SU-DHL-6 (cell line): ENCODE measurements at regions not wholly inside any gene's neighbourhood (a gene's known extent, or its start where the extent isn't known, plus 50 kb on each side); places are given as distances from the start of the nearest gene placed in this dataset.

Source experiments
- H2AFZ ChIP-seq: fragments of 200-600 bp; sonication (generic); 2 replicates; pipeline ENCODE4 v1.6.1; 2014; ENCODE audit warnings: low read depth, mild to moderate bottlenecking, moderate library complexity, mixed read lengths, antibody characterized with exemption, low read length; ENCODE audit not compliant: severe bottlenecking
- H3F3A ChIP-seq: fragments of 200-600 bp; shearing (Covaris generic); 2 replicates; pipeline ENCODE4 v1.6.0; 2016; ENCODE audit warnings: antibody characterized with exemption, mild to moderate bottlenecking; ENCODE audit not compliant: insufficient read depth
- H3K27ac ChIP-seq: fragments of 200-600 bp; sonication (generic); 2 replicates; pipeline ENCODE4 v1.5.1; 2016; ENCODE audit warnings: low read depth, mild to moderate bottlenecking, low read length, moderate library complexity, mixed read lengths
- H3K27me3 ChIP-seq: fragments of 200-600 bp; sonication (generic), shearing (Covaris generic); 2 replicates; pipeline ENCODE4 v1.6.0; 2014; ENCODE audit warnings: mild to moderate bottlenecking, low read length
- H3K36me3 ChIP-seq: fragments of 200-600 bp; sonication (generic); 2 replicates; pipeline ENCODE4 v1.6.1; 2014; ENCODE audit warnings: mild to moderate bottlenecking, low read length, mixed read lengths
- H3K4me2 ChIP-seq: fragments of 300-600, 200-600 bp; shearing (Covaris generic), sonication (generic); 2 replicates; pipeline ENCODE4 v1.6.0; 2014; ENCODE audit warnings: low read length, low read depth, mild to moderate bottlenecking; ENCODE audit not compliant: poor library complexity, severe bottlenecking
- H3K4me3 ChIP-seq: fragments of 200-600 bp; sonication (generic); 2 replicates; pipeline ENCODE4 v1.5.1; 2014; ENCODE audit warnings: antibody characterized with exemption, low read length, mild to moderate bottlenecking, mixed read lengths; ENCODE audit not compliant: insufficient read depth, poor library complexity, severe bottlenecking
- H3K79me2 ChIP-seq: fragments of 200-600 bp; sonication (generic); 2 replicates; pipeline ENCODE4 v1.6.1; 2014; ENCODE audit warnings: mild to moderate bottlenecking, low read length, moderate library complexity; ENCODE audit not compliant: insufficient read depth
- H3K9ac ChIP-seq: fragments of 200-600 bp; sonication (generic); 2 replicates; pipeline ENCODE4 v1.7.0; 2014; ENCODE audit warnings: mild to moderate bottlenecking, low read length
- H3K9me2 ChIP-seq: fragments of 200-600 bp; sonication (generic); replicated peaks from 2 replicates; pipeline ENCODE4 v1.6.1; 2014; ENCODE audit warnings: low read length; ENCODE audit not compliant: insufficient read depth
- H3K9me3 ChIP-seq: fragments of 200-600 bp; sonication (generic); 2 replicates; pipeline ENCODE4 v1.6.1; 2014; ENCODE audit warnings: low read length, mixed read lengths; ENCODE audit not compliant: insufficient read depth
- H4K20me1 ChIP-seq: fragments of 200-600 bp; sonication (generic); 2 replicates; pipeline ENCODE4 v1.6.1; 2014; ENCODE audit warnings: low read depth, mild to moderate bottlenecking, antibody characterized with exemption, low read length, moderate library complexity, mixed read lengths
- EZH2phosphoT487 ChIP-seq: fragments of 200-600 bp; sonication (generic), shearing (Covaris generic); conservative IDR thresholded peaks from 2 replicates; pipeline ENCODE4 v1.6.1; 2018; ENCODE audit warnings: mild to moderate bottlenecking, antibody characterized with exemption, low read length, moderate library complexity, mixed read lengths
- TF ChIP-seq, protein P1 (sequence below): fragments of 200-600 bp; sonication (generic); IDR thresholded peaks from one replicate; pipeline ENCODE4 v1.5.1; 2017; ENCODE audit warnings: antibody characterized with exemption, mild to moderate bottlenecking, low read length, moderate library complexity; ENCODE audit not compliant: insufficient read depth, poor library complexity, severe bottlenecking

DNA sequence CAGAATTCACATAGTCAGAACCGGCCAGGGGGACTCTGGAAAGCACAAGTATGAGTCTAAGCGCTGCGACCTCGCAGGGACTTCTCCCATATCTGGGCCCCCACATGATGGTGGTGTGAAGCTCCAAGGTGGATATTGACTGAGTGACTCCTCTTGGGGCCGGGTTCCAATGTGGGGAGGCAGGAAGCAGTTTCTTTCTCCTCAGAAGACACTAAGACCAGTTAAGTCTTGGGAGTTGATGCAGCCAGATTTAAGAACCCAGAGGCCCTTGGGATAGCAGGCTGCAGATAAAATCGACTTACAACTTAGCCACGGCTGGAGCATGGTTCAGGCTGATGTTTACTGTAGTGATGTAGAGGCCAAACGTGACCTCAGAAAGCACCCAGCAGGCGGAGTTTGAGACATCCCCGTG lies 55.4 kb upstream of the KLF13 start:
- Histone ChIP-seq H3K9ac (no peak overlapping the region), H4K20me1 (no peaks in the 10 kb centered on the region), H3K4me3 (no peak overlapping the region), H3K9me3 (no peaks in the 10 kb centered on the region), H3K79me2 (no peaks in the 10 kb centered on the region), H3F3A (peaks cover 8% of the 10 kb centered on the region), H3K9me2 (no peaks in the 10 kb centered on the region), H3K4me2 (no peak overlapping the region), H3K36me3 (no peaks in the 10 kb centered on the region), H2AFZ (no peak overlapping the region), H3K27ac (no peak overlapping the region), H3K27me3 (no peaks in the 10 kb centered on the region)
- TF ChIP-seq EZH2phosphoT487, result no peak
- TF ChIP-seq, protein P1, sequence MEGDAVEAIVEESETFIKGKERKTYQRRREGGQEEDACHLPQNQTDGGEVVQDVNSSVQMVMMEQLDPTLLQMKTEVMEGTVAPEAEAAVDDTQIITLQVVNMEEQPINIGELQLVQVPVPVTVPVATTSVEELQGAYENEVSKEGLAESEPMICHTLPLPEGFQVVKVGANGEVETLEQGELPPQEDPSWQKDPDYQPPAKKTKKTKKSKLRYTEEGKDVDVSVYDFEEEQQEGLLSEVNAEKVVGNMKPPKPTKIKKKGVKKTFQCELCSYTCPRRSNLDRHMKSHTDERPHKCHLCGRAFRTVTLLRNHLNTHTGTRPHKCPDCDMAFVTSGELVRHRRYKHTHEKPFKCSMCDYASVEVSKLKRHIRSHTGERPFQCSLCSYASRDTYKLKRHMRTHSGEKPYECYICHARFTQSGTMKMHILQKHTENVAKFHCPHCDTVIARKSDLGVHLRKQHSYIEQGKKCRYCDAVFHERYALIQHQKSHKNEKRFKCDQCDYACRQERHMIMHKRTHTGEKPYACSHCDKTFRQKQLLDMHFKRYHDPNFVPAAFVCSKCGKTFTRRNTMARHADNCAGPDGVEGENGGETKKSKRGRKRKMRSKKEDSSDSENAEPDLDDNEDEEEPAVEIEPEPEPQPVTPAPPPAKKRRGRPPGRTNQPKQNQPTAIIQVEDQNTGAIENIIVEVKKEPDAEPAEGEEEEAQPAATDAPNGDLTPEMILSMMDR, result no peak

DNA sequence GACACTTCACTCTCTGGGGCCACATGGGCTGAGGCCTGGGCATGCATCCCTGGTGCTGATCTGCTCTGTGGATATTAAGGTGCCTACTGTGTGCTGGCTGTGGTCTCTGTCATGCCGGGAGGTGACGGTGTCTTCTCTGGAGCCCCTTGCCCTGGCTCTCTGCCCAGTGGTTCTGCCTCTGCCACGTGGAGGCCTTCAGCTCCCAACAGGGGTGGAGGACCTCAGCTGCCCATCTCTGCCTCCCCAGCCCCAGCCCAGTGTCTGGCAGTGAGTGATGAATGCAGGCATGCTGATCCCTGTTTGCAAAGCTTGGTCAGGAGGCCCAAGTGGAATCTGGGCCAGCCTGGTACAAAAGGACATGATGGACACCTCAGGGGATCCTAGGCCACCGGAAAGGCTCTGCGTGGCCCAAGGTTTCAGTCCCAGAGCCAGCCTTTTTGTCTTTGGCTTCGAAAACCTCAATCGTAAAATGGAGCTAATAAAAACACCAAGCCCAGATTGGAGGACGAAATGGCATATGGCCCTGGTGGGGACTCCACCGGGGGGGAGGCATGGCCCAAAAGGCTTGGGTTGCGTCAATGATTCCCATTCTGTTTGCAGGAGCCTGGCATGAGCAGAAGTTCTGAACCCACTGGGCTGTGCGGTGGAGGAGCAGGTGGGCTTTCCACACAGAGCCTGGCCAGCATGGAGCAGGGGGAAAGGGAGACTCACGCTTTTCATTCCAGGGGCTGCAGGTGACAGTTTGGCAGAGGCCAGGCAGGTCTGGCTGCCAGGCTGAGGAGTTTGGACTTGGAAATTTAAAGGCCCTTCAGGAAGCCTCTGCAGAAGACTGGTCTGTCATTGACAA lies 54.7 kb upstream of the KLF13 start:
- TF ChIP-seq EZH2phosphoT487, result no peak
- TF ChIP-seq, protein P1, result no peak
- Histone ChIP-seq H4K20me1 (no peaks in the 10 kb centered on the region), H3K9me3 (no peaks in the 10 kb centered on the region), H3K4me3 (no peak overlapping the region), H3K27ac (no peak overlapping the region), H2AFZ (no peak overlapping the region), H3K36me3 (no peaks in the 10 kb centered on the region), H3K9me2 (no peaks in the 10 kb centered on the region), H3K79me2 (no peaks in the 10 kb centered on the region), H3F3A (peaks cover 2% of the 10 kb centered on the region; the same call in 1 of the 2 replicates), H3K27me3 (no peaks in the 10 kb centered on the region), H3K9ac (no peak overlapping the region), H3K4me2 (no peak overlapping the region)

DNA sequence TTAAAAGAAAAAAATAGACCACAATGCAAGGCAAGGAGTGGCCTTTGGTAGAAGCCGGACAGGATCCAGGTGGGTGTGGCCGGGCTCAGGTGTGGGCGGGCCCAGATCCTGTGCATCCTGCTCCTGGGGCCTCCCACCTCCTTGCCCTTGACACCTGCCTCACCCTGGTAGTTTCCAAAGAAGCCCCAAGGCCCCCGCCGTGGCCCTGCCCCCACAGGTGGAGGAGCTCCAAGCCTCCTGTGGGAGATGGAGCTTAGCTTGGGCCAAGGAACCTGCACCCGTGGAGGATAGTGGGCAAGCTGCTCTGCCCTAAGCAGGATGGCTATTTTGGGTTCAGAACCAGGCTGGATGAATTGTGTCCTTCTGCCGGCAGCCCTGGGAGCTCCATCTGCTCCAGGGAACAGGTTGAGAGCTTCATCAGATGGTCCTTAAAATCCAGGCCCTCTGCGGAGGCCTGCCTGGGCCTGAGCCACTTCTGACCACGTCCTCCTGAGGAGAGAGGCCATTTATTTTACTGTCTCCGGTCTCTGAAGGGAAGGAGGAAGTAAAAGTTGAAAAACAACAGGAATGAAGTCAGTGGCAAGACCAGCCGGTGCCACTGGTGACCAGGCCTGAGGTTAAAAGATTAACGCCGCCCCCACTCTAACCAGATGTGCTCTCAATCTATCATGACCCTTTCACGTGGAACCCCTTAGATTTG lies 53.9 kb upstream of the KLF13 start:
- H3K27me3 ChIP-seq, result no peaks in the 10 kb centered on the region
- no peak overlapping the region for H2AFZ ChIP-seq
- no peaks in the 10 kb centered on the region for H3K36me3 ChIP-seq
- H3K9me3 ChIP-seq, result no peaks in the 10 kb centered on the region
- H3K4me2 ChIP-seq, result no peak overlapping the region
- H3K9ac ChIP-seq, result no peak overlapping the region
- no peak overlapping the region for H3K4me3 ChIP-seq
- H3F3A ChIP-seq, result no peaks in the 10 kb centered on the region
- no peaks in the 10 kb centered on the region for H3K79me2 ChIP-seq
- TF ChIP-seq EZH2phosphoT487, result no peak
- no peaks in the 10 kb centered on the region for H3K9me2 ChIP-seq
- H3K27ac ChIP-seq, result no peak overlapping the region
- no peaks in the 10 kb centered on the region for H4K20me1 ChIP-seq
